HPDE6-E6E7 (cell line): ENCODE measurements at regions not wholly inside any gene's neighbourhood (a gene's known extent, or its start where the extent isn't known, plus 50 kb on each side); places are given as distances from the start of the nearest gene placed in this dataset.
"Not testable (repeated sequence)": the region's sequence is repeated elsewhere in the genome, so short reads cannot be mapped to it uniquely, and the experiment has no call there.

Source experiments
- DNase-seq: peaks from one replicate; pipeline ENCODE4 v3.0.0; 2011; ENCODE audit warnings: missing footprints; ENCODE audit errors: extremely low spot score

DNA sequence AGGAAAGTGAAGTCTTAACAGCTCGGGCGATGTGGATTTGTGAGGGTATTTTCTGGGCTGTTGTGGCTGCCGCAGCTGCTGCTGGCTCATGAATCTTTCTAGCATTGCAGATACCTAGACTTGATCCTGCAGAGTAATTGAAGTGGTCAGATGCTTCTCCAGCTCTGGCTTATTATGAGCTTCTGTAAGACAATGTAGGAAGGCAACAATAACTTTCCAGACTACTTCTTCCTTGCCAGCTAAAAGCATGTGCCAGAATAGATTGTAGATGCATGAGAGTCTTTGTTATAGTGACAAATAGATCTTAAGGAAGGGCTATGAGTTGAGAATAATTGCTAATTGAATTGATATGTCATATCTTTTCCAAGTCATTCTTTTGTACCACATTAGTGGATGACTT is 461.4 kb upstream of the POT1 start:
- no peak for DNase-seq

DNA sequence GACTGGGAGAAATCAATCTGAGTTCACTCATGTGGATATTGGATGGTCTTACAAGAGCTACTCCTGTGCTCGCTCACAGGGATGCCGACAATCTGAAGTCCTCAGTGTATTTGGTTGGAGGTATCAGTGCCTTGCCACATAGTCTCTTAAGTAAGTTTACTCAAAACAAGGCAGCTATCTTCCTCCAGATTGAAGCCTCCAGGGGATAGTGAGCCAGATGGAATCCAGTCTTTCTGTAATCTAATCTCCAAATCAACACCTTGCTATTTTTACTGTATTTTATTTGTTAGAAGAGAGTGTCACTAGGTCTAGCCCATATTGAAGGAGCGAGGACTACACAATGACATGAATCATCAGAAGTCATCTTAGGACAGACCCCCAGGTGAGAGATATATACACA is 456.6 kb upstream of the POT1 start:
- DNase-seq, result no peak

DNA sequence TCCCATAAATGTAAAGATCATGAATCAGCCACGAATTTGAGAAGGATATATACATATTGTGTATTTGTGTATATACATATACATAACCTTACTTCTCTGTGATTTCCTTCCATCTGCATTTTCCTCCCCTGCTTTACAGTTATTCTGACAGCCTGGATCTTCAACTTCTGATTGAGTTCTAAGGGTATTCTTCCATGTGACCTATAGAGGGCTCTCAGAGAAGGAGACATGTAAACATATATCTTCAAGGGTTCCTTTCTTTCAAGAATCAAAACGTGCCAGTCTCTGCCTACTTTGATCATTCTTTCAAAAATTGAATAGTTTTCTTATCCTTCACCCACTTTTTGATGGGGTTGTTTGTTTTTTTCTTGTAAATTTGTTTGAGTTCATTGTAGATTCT is 453.7 kb upstream of the POT1 start:
- peak; percentile 3 for DNase-seq

DNA sequence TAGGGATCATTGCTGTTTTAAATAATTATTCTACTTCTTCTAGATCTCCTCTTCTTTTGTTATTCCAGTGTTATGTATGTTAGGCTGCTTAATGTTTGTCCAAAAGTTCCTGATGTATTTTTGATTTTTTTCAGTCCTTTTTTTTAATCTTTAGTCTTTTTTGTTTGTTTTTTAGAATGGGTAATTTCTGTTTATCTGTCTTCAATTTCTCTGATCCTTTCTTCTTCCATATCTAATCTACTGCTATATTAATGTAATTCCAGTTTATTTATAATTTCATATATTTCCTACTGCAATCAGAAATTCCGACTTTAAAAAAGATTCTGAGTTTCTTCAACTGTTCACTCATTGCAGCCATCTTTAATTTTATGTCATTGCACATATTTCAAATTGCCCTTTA is 452.8 kb upstream of the POT1 start:
- DNase-seq, result no peak

DNA sequence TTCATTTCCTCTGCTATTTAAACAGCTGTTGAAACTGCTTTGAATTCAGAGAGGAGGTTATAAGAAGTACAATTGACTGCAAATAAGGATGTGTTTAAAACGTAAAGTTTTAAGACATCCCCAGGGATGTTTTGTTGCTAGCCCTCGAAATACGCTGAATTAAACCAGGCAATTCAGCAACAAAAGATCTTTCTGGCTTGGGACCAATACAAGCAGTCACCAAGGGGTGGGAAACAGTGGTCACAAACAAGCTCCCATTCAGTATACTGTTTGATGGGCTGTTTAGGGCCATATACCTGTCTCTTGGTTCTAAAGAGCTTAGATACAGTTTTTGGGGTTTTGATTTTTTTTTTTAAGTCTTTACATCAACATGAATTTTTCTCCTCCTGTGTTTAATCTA is 446.3 kb upstream of the POT1 start:
- DNase-seq, result no peak

DNA sequence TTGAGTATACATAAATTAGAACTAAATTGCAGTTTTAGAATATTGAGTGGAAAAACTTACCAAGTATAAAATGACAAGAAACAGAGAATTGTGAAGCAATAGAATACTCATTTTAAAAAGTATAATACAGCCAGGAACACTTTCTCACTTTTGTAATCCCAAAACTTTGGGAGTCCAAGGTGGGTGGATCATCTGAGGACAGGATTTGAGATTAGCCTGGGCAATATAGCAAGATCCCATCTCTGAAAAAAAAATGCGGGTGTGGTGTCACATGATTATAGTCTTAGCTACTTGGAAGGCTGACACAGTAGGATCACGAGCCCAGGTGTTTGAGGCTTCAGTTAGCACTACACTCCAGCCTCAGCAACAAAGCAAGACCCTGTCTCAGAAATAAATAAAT is 440.9 kb upstream of the POT1 start:
- no peak for DNase-seq

DNA sequence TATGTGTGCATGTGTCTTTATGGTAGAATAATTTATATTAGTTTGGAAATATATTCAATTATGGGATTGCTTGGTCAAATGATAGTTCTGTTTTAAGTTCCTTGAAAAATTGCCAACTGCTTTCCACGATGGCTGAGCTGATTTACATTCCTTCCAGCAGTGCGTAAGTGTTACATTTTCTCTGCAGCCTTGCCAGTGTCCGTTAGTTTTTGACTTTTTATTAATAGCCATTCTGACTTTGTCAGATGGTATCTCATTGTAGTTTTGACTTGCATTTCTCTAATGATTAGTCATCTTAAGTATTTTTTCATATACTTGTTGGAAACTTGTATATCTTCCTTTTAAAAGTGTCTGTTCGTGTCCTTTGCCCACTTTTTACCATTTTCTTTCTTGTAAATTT is 434.2 kb upstream of the POT1 start:
- DNase-seq, result no peak

DNA sequence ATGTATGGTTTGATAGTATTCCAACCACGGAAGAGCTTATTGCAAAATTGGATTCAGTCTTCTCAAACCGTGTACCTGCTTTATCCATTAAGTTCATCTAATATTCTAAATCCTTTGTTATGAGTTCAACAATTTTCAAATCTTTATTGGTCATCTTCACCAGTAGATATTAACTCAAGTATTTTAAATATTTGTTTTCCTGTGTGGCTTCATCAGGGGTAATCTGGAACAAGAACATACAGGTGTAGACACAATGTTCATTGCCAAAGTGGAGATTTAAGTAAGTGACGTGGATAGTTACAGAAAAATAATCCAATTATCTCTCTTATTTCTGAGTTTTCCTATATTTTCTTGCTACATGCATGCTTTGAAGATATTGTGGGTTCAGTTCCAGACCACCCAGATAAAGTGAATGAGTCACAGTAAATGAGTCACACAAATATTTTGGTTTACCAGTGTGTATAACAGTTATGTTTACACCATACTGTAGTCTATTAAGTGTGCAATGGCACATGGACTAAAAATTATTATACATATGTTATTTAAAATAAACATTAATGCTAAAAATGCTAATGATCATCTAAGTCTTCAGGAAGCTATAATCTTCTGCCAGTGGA is 429.0 kb upstream of the POT1 start:
- no peak for DNase-seq

DNA sequence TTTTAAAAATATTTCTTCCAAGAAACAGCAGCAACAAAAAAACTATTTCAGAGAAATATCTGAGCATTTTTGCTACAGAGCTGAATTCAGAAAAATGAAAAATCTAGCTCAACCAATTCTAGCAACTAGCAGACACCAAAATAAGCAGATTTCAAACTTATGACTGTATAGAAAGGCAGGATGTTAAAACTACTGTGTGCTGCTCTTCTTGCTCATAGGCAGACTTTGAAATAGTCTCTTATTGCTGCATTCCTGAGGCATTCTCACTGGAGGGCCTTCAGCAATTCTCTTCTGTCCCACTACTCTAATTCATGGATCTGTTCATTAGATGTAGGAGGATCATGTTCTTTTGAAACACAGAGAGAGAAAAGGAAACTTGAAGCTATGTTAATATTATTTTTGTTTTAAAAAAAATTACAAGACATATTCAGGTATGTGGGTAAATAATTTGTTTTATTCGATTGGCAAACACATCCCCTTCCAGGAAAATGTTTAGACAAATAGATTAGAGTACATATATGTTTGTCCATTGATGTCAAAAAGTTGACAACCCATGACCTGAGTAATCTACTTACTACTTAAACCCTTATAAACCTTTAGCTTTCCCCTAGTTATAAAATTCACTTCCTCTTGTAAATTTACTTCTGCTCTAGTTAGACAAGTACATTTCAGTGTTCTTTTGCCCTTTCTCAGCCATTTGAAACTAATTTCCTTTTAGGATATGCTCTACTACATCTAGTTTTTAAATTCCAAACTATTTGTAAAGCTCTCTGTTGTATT is 428.2 kb upstream of the POT1 start:
- DNase-seq, result no peak

DNA sequence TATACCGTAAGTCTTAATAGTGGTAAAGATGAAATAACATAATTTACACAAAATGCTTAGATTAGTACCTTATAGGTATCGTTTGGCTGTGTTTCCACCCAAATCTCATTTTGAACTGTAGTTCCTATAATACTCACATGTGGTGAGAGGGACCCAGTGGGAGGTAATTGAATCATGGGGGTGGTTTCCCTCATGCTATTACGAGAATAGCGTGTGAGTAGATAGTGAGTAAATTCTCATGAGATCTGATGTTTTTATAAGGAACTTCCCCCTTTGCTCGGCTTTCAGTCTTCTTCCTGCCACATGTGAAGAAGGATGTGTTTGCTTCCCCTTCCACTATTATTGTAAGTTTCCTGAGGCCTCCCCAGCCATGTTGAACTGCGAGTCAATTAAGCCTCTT is 426.3 kb upstream of the POT1 start:
- DNase-seq, result no peak

DNA sequence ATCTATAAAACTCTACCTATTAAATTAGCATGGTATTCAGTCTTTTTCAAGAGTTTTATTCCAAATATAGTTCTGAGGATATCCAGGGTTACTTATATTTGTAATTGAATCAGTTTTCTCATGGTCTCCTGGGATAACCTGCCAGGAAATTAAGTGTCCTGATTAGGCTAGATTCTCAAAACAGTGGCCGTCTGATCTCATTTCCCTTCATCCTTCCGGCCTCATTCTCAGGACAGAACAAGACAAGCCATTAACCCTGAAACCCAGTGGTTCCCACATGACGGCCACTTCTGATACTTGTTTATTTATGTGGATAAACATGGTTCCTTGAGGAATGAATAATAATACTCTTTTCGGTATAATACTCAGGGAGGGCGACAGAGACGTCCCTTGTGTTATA is 417.6 kb upstream of the POT1 start:
- DNase-seq, result no peak

DNA sequence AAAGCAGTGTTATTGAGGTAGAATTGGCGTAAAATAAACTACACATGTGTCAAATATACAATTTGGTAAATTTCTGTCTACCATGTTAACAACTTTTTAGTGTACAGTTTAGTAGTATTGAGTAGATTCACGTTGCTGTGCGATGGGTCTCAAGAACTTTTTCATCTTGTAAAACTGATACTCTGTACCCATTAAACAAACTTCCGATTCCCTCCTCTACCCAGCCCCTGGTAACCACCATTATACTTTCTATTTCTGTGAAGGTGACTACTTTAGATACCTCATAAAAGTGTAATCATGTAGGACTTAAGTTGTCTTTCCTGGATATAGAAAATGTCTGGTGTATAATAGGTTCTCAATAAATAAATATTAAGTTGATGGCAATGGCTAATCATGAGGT is 408.5 kb upstream of the POT1 start:
- DNase-seq, result no peak

DNA sequence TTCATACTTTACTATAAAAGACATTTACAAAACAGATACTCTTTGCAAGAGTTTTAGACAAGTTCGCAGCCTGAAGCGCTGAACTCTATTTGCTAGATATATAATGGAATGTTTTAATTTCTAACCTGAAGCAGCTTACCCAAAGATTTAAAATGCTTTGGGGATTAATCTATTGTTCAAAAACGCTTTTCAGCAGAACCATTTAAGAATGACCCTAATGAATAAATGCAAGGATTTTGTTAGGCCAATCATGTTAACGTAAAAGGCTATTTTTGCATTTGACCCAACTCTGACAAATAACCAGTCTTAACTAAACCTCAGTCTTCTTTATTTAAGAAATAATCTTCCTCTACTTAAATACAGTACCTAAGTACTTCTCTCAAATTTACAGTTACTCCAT is 406.7 kb upstream of the POT1 start:
- DNase-seq, result no peak

DNA sequence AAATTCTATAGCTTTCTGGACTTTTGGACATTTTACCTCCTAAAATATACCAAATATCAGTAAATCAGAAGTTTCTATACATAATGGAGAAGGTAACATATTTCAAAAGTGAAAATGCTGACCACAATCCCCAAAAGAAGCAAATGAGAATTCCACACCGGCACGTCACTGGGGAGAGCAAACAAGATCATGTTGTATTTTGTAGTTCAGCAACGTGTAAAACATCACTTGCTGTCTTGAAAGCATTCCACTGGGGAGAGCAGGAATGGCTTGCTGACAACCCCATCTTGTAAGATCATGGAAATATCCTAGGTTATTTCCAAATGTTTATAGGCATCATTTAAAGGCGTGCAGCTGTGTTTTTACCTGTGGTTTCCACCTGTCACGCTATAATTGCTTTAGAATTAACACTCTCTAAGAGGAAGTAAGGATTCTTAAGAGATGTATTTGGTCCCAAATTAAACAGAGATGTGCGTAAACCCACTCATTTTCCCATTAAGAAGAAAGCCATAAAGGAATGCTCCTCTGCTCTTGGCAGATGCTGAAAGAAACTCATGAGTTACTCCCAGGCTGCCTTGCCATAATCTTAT is 397.1 kb upstream of the POT1 start:
- no peak for DNase-seq

DNA sequence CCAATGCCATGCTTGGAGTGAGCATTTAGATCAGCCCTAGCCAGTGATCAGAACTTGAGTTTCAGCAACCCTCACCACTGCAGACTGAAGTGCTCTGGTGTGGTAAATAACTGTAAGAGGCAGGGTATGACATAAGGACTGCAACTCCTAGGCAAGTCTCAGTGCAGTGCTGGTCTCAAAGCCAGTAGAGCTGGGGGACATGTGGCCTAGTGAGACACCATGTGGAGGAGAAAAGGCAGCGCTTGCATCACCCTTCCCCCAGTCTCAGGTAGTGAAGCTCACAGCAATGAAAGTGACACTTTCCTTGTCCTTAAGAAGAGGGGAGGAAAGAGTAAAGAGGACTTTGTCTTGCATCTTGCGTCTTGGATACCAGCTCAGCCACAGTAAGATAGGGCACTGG is 386.8 kb upstream of the POT1 start:
- peak; percentile 54 for DNase-seq

DNA sequence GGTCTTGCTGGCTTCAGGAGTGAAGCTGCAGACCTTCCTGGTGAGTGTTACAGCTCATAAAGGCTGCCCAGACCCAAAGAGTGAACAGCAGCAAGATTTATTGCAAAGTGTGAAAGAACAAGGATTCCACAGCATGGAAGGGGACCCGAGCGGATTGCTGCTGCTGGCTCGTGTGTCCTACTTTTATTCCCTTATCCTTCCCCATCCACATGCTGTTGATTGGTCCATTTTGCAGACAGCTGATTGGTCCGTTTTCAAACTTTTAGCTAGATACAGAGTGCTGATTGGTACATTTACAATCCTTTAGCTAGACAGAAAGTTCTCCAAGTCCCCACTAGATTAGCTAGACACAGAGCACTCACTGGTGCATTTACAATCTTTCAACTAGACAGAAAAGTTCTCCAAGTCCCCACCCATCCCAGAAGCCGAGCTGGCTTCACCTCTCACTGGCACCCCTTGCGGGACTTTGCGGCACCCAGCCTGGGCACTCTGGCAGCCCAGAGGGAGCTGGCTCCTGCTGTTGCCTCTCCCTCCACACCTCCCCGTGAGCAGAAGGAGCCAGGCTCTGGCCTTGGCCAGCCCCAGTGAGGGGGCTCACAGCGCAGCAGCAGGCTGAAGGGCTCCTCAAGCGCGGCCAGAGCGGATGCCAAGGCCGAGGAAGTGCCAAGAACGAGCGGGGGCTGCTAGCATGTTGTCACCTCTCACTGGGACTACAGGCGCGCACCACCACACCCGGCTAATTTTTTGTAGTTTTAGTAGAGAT is 369.6 kb upstream of the POT1 start:
- DNase-seq, result no peak

DNA sequence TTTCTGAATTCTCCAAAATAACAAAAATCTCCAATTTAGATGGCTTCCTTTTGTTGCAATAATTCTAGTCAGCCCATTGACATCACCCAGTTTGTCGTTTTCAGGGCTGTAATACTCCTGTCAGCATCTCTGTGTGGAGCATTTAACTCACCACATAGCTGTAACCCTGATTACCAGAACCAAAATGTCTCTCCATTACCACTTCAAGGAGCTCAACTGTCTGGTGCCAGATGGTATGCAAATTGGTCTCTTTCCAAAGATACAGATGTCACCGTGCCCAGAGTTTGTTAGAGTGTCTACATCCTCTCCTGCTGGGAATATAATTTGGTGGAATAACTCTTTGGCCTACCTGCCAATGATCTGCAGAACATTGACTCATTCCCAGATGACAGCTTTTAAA is 350.3 kb upstream of the POT1 start:
- no peak for DNase-seq

DNA sequence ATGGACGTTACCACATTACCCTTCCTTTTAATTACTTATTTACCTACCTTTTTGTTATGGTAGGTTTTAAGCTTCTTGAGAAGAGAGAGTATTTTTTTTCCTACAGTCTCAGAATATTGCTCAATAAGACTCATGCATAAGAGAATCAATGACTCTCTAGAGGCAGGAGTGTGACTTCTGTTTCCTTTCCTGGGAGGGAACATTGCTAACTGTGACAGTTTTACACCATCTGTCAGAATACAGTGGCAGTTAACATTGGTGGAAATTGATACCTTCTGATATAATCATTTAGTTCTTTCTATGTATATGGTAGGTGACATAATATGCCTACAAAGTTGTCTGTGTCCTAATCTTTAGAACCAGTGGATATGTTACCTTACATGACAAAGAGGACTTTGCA is 348.7 kb upstream of the POT1 start:
- DNase-seq, result no peak

DNA sequence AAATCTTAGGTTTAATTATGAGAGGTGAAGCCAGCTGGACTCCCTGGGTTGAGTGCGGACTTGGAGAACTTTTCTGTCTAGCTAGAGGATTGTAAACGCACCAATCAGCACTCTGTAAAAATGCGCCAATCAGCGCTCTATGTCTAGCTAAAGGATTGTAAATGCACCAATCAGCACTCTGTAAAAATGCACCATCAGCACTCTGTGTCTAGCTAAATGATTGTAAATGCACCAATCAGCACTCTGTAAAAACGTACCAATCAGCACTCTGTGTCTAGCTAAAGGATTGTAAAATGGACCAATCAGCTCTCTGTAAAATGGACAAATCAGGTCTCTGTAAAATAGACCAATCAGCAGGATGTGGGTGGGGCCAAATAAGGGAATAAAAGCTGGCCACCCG is 345.1 kb upstream of the POT1 start:
- DNase-seq, result not testable (repeated sequence)

DNA sequence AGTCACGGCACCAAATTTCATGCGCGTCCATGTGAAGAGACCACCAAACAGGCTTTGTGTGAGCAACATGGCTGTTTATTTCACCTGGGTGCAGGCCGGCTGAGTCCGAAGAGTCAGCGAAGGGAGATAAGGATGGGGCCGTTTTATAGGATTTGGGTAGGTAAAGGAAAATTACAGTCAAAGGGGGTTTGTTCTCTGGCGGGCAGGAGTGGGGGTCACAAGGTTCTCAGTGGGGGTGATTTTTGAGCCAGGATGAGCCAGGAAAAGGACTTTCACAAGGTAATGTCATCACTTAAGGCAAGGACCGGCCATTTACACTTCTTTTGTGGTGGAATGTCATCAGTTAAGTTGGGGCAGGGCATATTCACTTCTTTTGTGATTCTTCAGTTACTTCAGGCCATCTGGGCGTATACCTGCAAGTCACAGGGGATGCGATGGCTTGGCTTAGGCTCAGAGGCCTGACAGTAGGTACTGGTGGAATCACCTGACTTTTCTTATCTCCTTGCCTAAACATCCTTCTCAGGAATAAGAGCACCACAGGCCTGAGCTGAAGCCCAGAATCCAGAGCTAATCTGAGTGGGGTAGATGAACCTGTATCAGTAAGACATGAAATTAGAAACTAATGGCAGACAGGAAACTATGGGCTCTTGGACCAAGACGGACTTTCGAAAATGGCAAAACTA is 334.7 kb upstream of the POT1 start:
- not testable (repeated sequence) for DNase-seq

DNA sequence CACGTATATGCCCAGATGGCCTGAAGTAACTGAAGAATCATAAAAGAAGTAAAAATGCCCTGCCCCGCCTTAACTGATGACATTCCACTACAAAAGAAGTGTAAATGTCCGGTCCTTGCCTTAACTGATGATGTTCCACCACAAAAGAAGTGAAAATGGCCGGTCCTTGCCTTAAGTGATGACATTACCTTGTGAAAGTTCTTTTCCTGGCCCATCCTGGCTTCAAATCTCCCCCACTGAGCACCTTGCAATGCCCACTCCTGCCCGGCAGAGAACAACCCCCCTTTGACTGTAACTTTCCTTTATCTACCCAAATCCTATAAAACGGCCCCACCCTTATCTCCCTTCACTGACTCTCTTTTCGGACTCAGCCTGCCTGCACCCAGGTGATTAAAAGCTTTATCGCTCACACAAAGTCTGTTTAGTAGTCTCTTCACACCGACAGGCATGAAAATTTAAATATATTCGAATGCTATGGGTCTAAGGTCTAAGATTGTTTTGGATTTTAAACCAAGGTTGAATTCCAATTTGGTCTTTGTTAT is 329.3 kb upstream of the POT1 start:
- not testable (repeated sequence) for DNase-seq

DNA sequence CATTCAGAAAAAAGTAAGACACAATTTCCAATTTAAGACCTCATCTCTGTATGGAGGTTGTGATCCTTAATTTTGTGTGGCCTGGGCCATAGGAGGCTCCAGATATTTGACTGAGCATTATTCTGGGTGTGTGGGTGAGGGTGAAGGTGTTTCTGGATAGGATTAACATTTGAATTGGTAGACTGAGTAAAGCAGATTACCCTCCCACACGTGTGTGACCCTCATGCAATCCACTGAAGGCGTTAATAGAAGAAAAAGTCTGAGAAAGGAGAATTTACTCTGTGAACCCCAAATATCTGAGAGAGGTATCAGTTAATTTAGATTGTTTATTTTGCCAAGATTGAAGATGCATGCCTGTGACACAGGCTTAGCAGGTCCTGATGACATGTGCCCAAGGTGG is 328.0 kb upstream of the POT1 start:
- DNase-seq, result no peak
